Skeletal muscle tissue (tissue), 3 donors: ENCODE measurements at regions not wholly inside any gene's neighbourhood (a gene's known extent, or its start where the extent isn't known, plus 50 kb on each side); places are given as distances from the start of the nearest gene placed in this dataset.

Source experiments
- H3K27ac ChIP-seq: one replicate; pipeline ENCODE4 v1.7.0; 2013; ENCODE audit warnings: mild to moderate bottlenecking, low read depth, low read length, inconsistent platforms
- H3K27me3 ChIP-seq, 3 donors: one replicate each; pipeline ENCODE4 v1.7.0; 2013; ENCODE audit warnings: low read length in 3 of 3; ENCODE audit not compliant: control insufficient read depth in 3 of 3, insufficient read depth in 3 of 3
- H3K36me3 ChIP-seq, 3 donors: one replicate each; pipeline ENCODE4 v1.7.0; 2013; ENCODE audit warnings: low read length in 3 of 3; ENCODE audit not compliant: control insufficient read depth in 3 of 3, insufficient read depth in 3 of 3
- H3K4me1 ChIP-seq, 3 donors: one replicate each; pipeline ENCODE4 v1.7.0; 2013; ENCODE audit warnings: low read length in 3 of 3, mild to moderate bottlenecking in 3 of 3; ENCODE audit not compliant: control insufficient read depth in 3 of 3, insufficient read depth in 3 of 3
- H3K4me3 ChIP-seq, 3 donors: one replicate each; pipeline ENCODE4 v1.7.0; 2013; ENCODE audit warnings: low read length in 3 of 3
- H3K9ac ChIP-seq, 3 donors: one replicate each; pipeline ENCODE4 v1.7.0; 2013; ENCODE audit warnings: low read length in 3 of 3, mild to moderate bottlenecking in 3 of 3, moderate library complexity in 2 of 3, low read depth in 1 of 3
- H3K9me3 ChIP-seq, 3 donors: one replicate each; pipeline ENCODE4 v1.7.0; 2013; ENCODE audit warnings: low read length in 3 of 3; ENCODE audit not compliant: control insufficient read depth in 3 of 3
- donor health status: Osteomylitis.

GRCh38 chr2:35933031-35933430 is 422.5 kb upstream of the CRIM1 start:
- no peaks in the 10 kb centered on the region for H3K27me3 ChIP-seq
- H3K9ac ChIP-seq: no peak overlapping the region
- no peak overlapping the region for H3K4me3 ChIP-seq
- H3K36me3 ChIP-seq: no peaks in the 10 kb centered on the region
- H3K4me1 ChIP-seq: no peaks in the 10 kb centered on the region
- no peaks in the 10 kb centered on the region for H3K9me3 ChIP-seq
- H3K27ac ChIP-seq: no peak overlapping the region

- Histone ChIP-seq H3K4me3 (no peak overlapping the region), H3K9ac (no peak overlapping the region), H3K27ac (no peak overlapping the region), H3K36me3 (no peaks in the 10 kb centered on the region), H3K9me3 (no peaks in the 10 kb centered on the region), H3K27me3 (no peaks in the 10 kb centered on the region), H3K4me1 (no peaks in the 10 kb centered on the region)
Measured at GRCh38 chr2:35932276-35932963, 423.2 kb upstream of the CRIM1 start.

GRCh38 chr2:35931626-35932025 is 424.0 kb upstream of the CRIM1 start:
- Histone ChIP-seq H3K27me3 (no peaks in the 10 kb centered on the region), H3K36me3 (no peaks in the 10 kb centered on the region), H3K9ac (no peak overlapping the region), H3K9me3 (no peaks in the 10 kb centered on the region), H3K4me1 (no peaks in the 10 kb centered on the region), H3K27ac (no peak overlapping the region), H3K4me3 (no peak overlapping the region)

GRCh38 chr2:35931115-35931514 is 424.5 kb upstream of the CRIM1 start:
- H3K9me3 ChIP-seq: no peaks in the 10 kb centered on the region

GRCh38 chr2:35929551-35929950 is 426.0 kb upstream of the CRIM1 start:
- H3K27ac ChIP-seq: no peak overlapping the region
- no peak overlapping the region for H3K4me3 ChIP-seq
- H3K4me1 ChIP-seq: no peaks in the 10 kb centered on the region
- H3K36me3 ChIP-seq: no peaks in the 10 kb centered on the region
- no peaks in the 10 kb centered on the region for H3K27me3 ChIP-seq
- H3K9ac ChIP-seq: no peak overlapping the region
- H3K9me3 ChIP-seq: no peaks in the 10 kb centered on the region

More at GRCh38 chr2:35931115-35931514, 424.5 kb upstream of the CRIM1 start:
- Histone ChIP-seq H3K4me3 (no peak overlapping the region), H3K27me3 (no peaks in the 10 kb centered on the region), H3K36me3 (no peaks in the 10 kb centered on the region), H3K4me1 (no peaks in the 10 kb centered on the region), H3K9ac (no peak overlapping the region), H3K27ac (no peak overlapping the region)

GRCh38 chr2:35920061-35920460 is 435.5 kb upstream of the CRIM1 start:
- Histone ChIP-seq H3K9ac (no peak overlapping the region), H3K27me3 (no peaks in the 10 kb centered on the region), H3K27ac (no peak overlapping the region), H3K9me3 (no peaks in the 10 kb centered on the region), H3K36me3 (no peaks in the 10 kb centered on the region), H3K4me3 (no peak overlapping the region), H3K4me1 (no peaks in the 10 kb centered on the region)

- no peak overlapping the region for H3K4me3 ChIP-seq
- no peaks in the 10 kb centered on the region for H3K36me3 ChIP-seq
- H3K9me3 ChIP-seq: no peaks in the 10 kb centered on the region
- H3K9ac ChIP-seq: no peak overlapping the region
- no peaks in the 10 kb centered on the region for H3K4me1 ChIP-seq
- no peaks in the 10 kb centered on the region for H3K27me3 ChIP-seq
- no peak overlapping the region for H3K27ac ChIP-seq
Measured at GRCh38 chr2:35915261-35915660, 440.3 kb upstream of the CRIM1 start.

- H3K4me1 ChIP-seq: no peaks in the 10 kb centered on the region
- H3K9me3 ChIP-seq: no peaks in the 10 kb centered on the region
- no peak overlapping the region for H3K9ac ChIP-seq
- H3K27me3 ChIP-seq: no peaks in the 10 kb centered on the region
- no peaks in the 10 kb centered on the region for H3K36me3 ChIP-seq
- no peak overlapping the region for H3K4me3 ChIP-seq
- no peak overlapping the region for H3K27ac ChIP-seq
Measured at GRCh38 chr2:35891936-35892335, 463.6 kb upstream of the CRIM1 start.

GRCh38 chr2:35891528-35891927 is 464.1 kb upstream of the CRIM1 start:
- H3K9ac ChIP-seq: no peak overlapping the region
- no peaks in the 10 kb centered on the region for H3K27me3 ChIP-seq
- no peak overlapping the region for H3K4me3 ChIP-seq
- H3K4me1 ChIP-seq: no peaks in the 10 kb centered on the region
- no peak overlapping the region for H3K27ac ChIP-seq
- H3K36me3 ChIP-seq: no peaks in the 10 kb centered on the region
- H3K9me3 ChIP-seq: no peaks in the 10 kb centered on the region

- Histone ChIP-seq H3K27me3 (no peaks in the 10 kb centered on the region), H3K4me3 (no peak overlapping the region), H3K9me3 (no peaks in the 10 kb centered on the region), H3K9ac (no peak overlapping the region), H3K27ac (no peak overlapping the region), H3K4me1 (no peaks in the 10 kb centered on the region), H3K36me3 (no peaks in the 10 kb centered on the region)
Measured at GRCh38 chr2:35887146-35887545, 468.4 kb upstream of the CRIM1 start.
